ENCODE measurements at regions not wholly inside any gene's neighbourhood (a gene's known extent, or its start where the extent isn't known, plus 50 kb on each side); places are given as distances from the start of the nearest gene placed in this dataset.

- Histone ChIP-seq H2AFZ (ENCODE audit: control insufficient read depth, low read depth, low read length) (no peak overlapping the region), H3K27ac (ENCODE audit: control insufficient read depth, insufficient read depth) (no peak overlapping the region), H3K9ac (ENCODE audit: control insufficient read depth, insufficient read depth, low read length) (no peak overlapping the region), H3K4me2 (ENCODE audit: control insufficient read depth, insufficient read depth) (no peak overlapping the region), H3K4me1 (ENCODE audit: control insufficient read depth, insufficient read depth, low read length) (no peaks in the 10 kb centered on the region), H3K79me2 (ENCODE audit: control insufficient read depth, insufficient read depth, low read length) (no peaks in the 10 kb centered on the region), H3K9me3 (replicated peaks; ENCODE audit: control insufficient read depth, insufficient read depth, low read length) (no peaks in the 10 kb centered on the region; the same call in 2 of the 3 replicates), H3K27me3 (replicated peaks in 1 of 2; ENCODE audit: control insufficient read depth in 2 of 2, insufficient read depth in 2 of 2, low read length in 1 of 2) (no peaks in the 10 kb centered on the region), H3K4me3 (no peak overlapping the region), H3K36me3 (ENCODE audit: control insufficient read depth in 2 of 2, insufficient read depth in 2 of 2, low read length in 1 of 2) (no peaks in the 10 kb centered on the region), H4K20me1 (ENCODE audit: control insufficient read depth, insufficient read depth) (no peaks in the 10 kb centered on the region)
- POLR2A ChIA-PET, result interaction anchor here (0.7 kb wide), 1 partner anchor 161 kb away, joined by 3 read pairs; no protein-coding TSS in a partner anchor
- 41% methylated on average over 5 of the region's 5 CpGs for WGBS (ENCODE audit: insufficient coverage, insufficient replicate concordance, low lambda C conversion rate, missing lambda C conversion rate)
- SMC1A ChIA-PET (ENCODE audit: uncharacterized antibody, unreplicated experiment), result interaction anchor here (0.6 to 0.7 kb wide), 2 partner anchors 36 to 55 kb away, joined by 3 read pairs; no protein-coding TSS in a partner anchor
- no peak for DNase-seq (ENCODE audit: low read depth, low spot score)
- intact Hi-C loops (cut with micrococcal nuclease; ENCODE audit: unreplicated experiment) (no loop called here), in situ Hi-C loops (cut with MboI) (no loop called here)
- BruUV-seq (replicated peaks), result no TSS peak
- CTCF ChIA-PET, result no interaction called here
- RAD21 ChIA-PET (ENCODE audit: unreplicated experiment), result interaction anchor here (0.9 kb wide), 1 partner anchor 104 kb away, joined by 3 read pairs; no protein-coding TSS in a partner anchor
- no peak for FAIRE-seq
- ATAC-seq, result no peak
- no peak for TF ChIP-seq MYC (IDR thresholded peaks at IDR 0.05; ENCODE audit: insufficient read depth, insufficient read length, insufficient replicate concordance, low read length, severe bottlenecking)
- no peak for TF ChIP-seq MEF2A (IDR thresholded peaks at IDR 0.05; ENCODE audit: insufficient read depth, low read depth, low read length)
- no peak for TF ChIP-seq CUX1 (IDR thresholded peaks at IDR 0.05; ENCODE audit: insufficient replicate concordance, low read depth, low read length)
- TF ChIP-seq SIN3A (IDR thresholded peaks at IDR 0.05; ENCODE audit: low read depth, low read length), result no peak
- TF ChIP-seq MLLT1 (IDR thresholded peaks at IDR 0.05), result no peak
- TF ChIP-seq CTCF (IDR thresholded peaks at IDR 0.05 in 2 of 3, conservative IDR thresholded peaks at IDR 0.05 in 1 of 3; ENCODE audit: control insufficient read depth in 2 of 3, extremely low read depth in 1 of 3, insufficient read depth in 1 of 3, low read depth in 3 of 3, low read length in 3 of 3), result no peak
- TF ChIP-seq KLF5 (IDR thresholded peaks at IDR 0.05; ENCODE audit: partially characterized antibody), result no peak
- TF ChIP-seq SRF (IDR thresholded peaks at IDR 0.05; ENCODE audit: low read depth in 2 of 2, low read length in 2 of 2), result no peak
- no peak for TF ChIP-seq CHD1 (IDR thresholded peaks at IDR 0.05; ENCODE audit: low read depth, low read length)
- no peak for TF ChIP-seq PML (IDR thresholded peaks at IDR 0.05; ENCODE audit: low read length)
- no peak for TF ChIP-seq E4F1 (IDR thresholded peaks at IDR 0.05; ENCODE audit: borderline replicate concordance, partially characterized antibody)
- TF ChIP-seq ZBED1 (IDR thresholded peaks at IDR 0.05; ENCODE audit: borderline replicate concordance), result no peak
These were observed 152.4 kb upstream of the NRBF2 start for GRCh38 chr10:62980687-62981086.
